Ascending aorta (tissue), 2 donors: ENCODE measurements at regions not wholly inside any gene's neighbourhood (a gene's known extent, or its start where the extent isn't known, plus 50 kb on each side); places are given as distances from the start of the nearest gene placed in this dataset.
A peak's percentile ranks its signal among the peaks of the same experiment; 100 is the strongest.

Experiments used
- DNase-seq, 2 donors: peaks; one replicate each; pipeline ENCODE4 v3.0.0-alpha.2; 2019; ENCODE audit warnings: low spot score in 2 of 2
- H3K27ac ChIP-seq, 2 donors: fragments of 200-600 bp; sonication (generic); one replicate each; pipeline ENCODE4 v1.5.1; 2016 to 2017; ENCODE audit warnings: mild to moderate bottlenecking in 1 of 2
- H3K27me3 ChIP-seq: fragments of 200-600 bp; sonication (generic); one replicate; pipeline ENCODE4 v1.5.1; 2017
- H3K36me3 ChIP-seq, 2 donors: fragments of 200-600 bp; sonication (generic); one replicate each; pipeline ENCODE4 v1.5.1; 2016
- H3K4me1 ChIP-seq, 2 donors: fragments of 200-600 bp; sonication (generic); one replicate each; pipeline ENCODE4 v1.5.1; 2016 to 2017; ENCODE audit warnings: mild to moderate bottlenecking in 1 of 2
- H3K4me3 ChIP-seq, 2 donors: fragments of 200-600 bp; sonication (generic); one replicate each; pipeline ENCODE4 v1.5.1; 2016 to 2017; ENCODE audit warnings: mild to moderate bottlenecking in 1 of 2
- H3K9me3 ChIP-seq, 2 donors: fragments of 200-600 bp; sonication (generic); one replicate each; pipeline ENCODE4 v1.5.1; 2016
- intact Hi-C: fragments of 100-400 bp; cut with DNase I; formaldehyde crosslinking; loops from one replicate; pipeline ENCODE4 v1.15.1; 2023
- TF ChIP-seq, protein P1 (sequence below), 3 experiments: fragments of 200-600 bp in 2 of 3; fragments of 450-650 bp in 1 of 3; sonication (generic) in 2 of 3; IDR thresholded peaks; one replicate each; pipeline ENCODE4 v1.5.1; 2016 to 2019; ENCODE audit warnings: antibody characterized with exemption in 3 of 3, mild to moderate bottlenecking in 1 of 3, moderate library complexity in 1 of 3

GRCh38 chr2:67790622-67791021 lies 272.2 kb downstream of the C1D start:
- TF ChIP-seq, protein P1, sequence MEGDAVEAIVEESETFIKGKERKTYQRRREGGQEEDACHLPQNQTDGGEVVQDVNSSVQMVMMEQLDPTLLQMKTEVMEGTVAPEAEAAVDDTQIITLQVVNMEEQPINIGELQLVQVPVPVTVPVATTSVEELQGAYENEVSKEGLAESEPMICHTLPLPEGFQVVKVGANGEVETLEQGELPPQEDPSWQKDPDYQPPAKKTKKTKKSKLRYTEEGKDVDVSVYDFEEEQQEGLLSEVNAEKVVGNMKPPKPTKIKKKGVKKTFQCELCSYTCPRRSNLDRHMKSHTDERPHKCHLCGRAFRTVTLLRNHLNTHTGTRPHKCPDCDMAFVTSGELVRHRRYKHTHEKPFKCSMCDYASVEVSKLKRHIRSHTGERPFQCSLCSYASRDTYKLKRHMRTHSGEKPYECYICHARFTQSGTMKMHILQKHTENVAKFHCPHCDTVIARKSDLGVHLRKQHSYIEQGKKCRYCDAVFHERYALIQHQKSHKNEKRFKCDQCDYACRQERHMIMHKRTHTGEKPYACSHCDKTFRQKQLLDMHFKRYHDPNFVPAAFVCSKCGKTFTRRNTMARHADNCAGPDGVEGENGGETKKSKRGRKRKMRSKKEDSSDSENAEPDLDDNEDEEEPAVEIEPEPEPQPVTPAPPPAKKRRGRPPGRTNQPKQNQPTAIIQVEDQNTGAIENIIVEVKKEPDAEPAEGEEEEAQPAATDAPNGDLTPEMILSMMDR (IDR thresholded peaks at IDR 0.05) = no peak
- H3K27me3 ChIP-seq = no peaks in the 10 kb centered on the region
- no peaks in the 10 kb centered on the region for H3K9me3 ChIP-seq
- intact Hi-C loops = no loop called here
- H3K4me1 ChIP-seq = no peaks in the 10 kb centered on the region
- H3K4me3 ChIP-seq = no peak overlapping the region
- no peak for DNase-seq
- no peak overlapping the region for H3K27ac ChIP-seq
- no peaks in the 10 kb centered on the region for H3K36me3 ChIP-seq

DNA sequence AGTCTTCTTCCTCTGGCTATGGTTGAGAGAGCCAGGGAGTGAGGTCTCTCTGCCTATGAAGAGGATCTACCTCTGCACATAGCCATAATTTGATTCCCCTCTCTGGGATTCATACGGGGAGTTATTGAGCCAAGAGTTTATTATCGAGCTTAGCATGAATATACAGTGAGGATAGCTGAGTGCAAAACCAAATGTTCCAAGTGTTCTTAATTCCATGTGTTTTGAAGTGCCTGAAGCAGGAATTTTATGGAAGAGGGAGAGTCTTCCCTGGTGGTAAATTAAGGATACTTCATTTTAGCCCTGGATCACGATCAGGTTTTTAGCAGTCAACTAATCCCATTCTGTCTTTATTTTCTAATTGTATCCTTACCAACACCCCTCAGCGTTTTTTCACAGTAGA lies 270.6 kb downstream of the C1D start:
- TF ChIP-seq, protein P1 (IDR thresholded peaks at IDR 0.05) = no peak
- intact Hi-C loops = no loop called here
- Histone ChIP-seq H3K4me3 (no peak overlapping the region), H3K4me1 (peaks cover 0 to 2% of the 10 kb centered on the region in 2 donors), H3K27me3 (no peaks in the 10 kb centered on the region), H3K36me3 (no peaks in the 10 kb centered on the region), H3K27ac (no peak overlapping the region), H3K9me3 (no peaks in the 10 kb centered on the region)
- no peak for DNase-seq

DNA sequence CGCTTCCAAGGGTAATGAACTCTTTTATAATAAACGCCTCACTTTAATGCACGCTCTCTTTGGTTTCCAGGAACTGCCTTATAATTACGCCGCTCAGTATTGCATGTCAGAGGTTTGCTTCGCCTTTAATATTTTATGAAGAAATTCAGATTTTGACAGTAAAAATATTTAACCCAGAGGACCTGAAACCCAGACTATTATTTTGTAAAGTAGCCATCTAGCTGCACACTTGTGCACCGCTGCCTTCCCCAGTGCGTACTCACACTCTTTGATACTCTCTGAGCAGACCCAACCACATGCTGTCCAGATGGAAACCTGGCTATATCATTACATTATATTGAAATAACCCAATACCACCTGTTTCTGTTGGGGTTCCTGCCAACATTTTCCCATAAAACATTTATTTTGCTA lies 270.1 kb downstream of the C1D start:
- H3K4me1 ChIP-seq = peaks cover 3 to 7% of the 10 kb centered on the region in 2 donors
- no peaks in the 10 kb centered on the region for H3K9me3 ChIP-seq
- H3K27me3 ChIP-seq = no peaks in the 10 kb centered on the region
- intact Hi-C loops = no loop called here
- no peak overlapping the region for H3K27ac ChIP-seq
- H3K36me3 ChIP-seq = no peaks in the 10 kb centered on the region
- DNase-seq = no peak
- TF ChIP-seq, protein P1 (IDR thresholded peaks at IDR 0.05) = no peak
- no peak overlapping the region for H3K4me3 ChIP-seq

DNA sequence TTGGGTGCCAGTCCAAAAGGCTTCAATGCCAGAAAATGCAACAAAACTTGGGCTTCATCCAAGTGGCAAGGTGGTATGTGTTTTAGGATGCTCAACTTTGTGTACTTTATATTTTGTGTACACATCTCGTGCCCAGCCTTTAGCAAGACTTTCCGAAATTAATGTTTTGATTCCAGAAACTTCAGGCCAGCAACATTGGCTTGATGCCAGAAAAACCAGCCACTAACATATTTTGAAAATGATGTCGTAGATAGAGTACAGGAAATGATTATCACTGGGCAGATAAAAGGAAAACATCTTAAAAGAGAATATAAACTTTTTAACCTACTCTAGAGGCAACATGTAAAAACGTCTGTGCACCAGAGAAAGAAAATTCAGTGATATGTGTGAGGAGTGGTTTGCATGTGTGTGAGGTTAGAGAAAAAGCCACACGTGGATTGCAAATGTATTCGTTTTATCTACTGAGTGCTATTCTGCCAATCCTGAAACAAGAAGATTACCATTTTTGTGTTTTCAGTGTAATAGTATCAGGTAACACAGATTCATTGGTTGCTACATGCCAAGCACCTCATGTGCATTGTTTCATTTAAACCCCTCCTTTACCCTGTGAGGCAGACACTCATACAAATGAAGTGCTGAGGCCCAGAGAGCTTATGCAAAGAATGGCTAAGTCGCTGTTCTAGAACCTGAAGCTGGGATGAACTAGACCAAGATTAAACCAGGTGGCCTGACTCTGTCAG lies 264.8 kb downstream of the C1D start:
- Histone ChIP-seq H3K27ac (peak overlapping the region; percentile 50 to 71), H3K4me3 (peak overlapping the region in 1 of 2 donors; percentile 9), H3K4me1 (peaks cover 3 to 16% of the 10 kb centered on the region in 2 donors), H3K9me3 (no peaks in the 10 kb centered on the region), H3K36me3 (no peaks in the 10 kb centered on the region), H3K27me3 (no peaks in the 10 kb centered on the region)
- DNase-seq = no peak
- TF ChIP-seq, protein P1 (IDR thresholded peaks at IDR 0.05) = no peak
- intact Hi-C loops = no loop called here

DNA sequence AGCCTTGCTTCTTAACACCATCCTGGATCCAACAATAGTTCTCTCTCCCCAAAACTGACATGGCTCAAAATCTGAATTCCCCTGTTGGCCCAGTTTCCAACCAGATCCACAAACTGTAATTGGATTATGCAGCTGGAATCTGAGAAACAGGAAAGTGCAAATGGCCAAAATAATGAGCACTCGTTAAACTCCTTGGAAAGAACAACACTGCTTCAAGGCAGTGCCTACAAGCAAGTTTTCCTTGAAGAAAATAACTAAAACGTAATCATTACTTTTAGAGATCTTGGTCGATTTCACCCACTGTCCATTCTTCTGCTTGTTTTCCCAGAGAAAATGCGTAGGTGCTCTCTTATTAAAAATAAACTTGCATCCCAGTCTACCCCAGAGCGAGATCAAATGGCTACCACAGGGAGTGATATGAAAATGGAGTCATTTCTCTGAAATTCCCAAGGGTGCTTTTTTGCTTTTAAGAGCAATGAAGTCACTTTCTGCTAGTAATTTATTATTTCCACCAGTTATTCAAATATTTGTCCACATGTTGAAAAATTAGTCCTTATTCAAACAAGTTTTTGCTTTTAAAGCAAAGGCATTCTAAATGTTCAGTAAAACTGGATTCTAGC lies 264.2 kb downstream of the C1D start:
- TF ChIP-seq, protein P1 (IDR thresholded peaks at IDR 0.05) = no peak
- peak overlapping the region; percentile 50 to 71 for H3K27ac ChIP-seq
- no peaks in the 10 kb centered on the region for H3K27me3 ChIP-seq
- intact Hi-C loops = no loop called here
- H3K4me3 ChIP-seq = no peak overlapping the region
- peaks cover 3 to 16% of the 10 kb centered on the region in 2 donors for H3K4me1 ChIP-seq
- DNase-seq = no peak
- H3K9me3 ChIP-seq = no peaks in the 10 kb centered on the region
- H3K36me3 ChIP-seq = no peaks in the 10 kb centered on the region
